Stimulated activated CD4-positive, alpha-beta T cell treated with anti-CD3 and anti-CD28 coated beads, TNF-alpha, amount 100 ng/mL, for 48 hours (primary cell): ENCODE measurements at regions not wholly inside any gene's neighbourhood (a gene's known extent, or its start where the extent isn't known, plus 50 kb on each side); places are given as distances from the start of the nearest gene placed in this dataset.
"Not testable (repeated sequence)": the region's sequence is repeated elsewhere in the genome, so short reads cannot be mapped to it uniquely, and the experiment has no call there.

ENCODE experiments used
- DNase-seq, 3 donors: peaks; one replicate each; pipeline ENCODE4 v3.0.0-alpha.2; 2020; ENCODE audit warnings: low read depth in 3 of 3

- no peak for DNase-seq
Measured at GRCh38 chr3:5977331-5977730, 789.8 kb downstream of the EDEM1 start.

GRCh38 chr3:5980475-5980874 is 793.0 kb downstream of the EDEM1 start:
- DNase-seq, result no peak

- no peak for DNase-seq
Measured at GRCh38 chr3:5994651-5995050, 807.1 kb downstream of the EDEM1 start.

- DNase-seq, result no peak
Measured at GRCh38 chr3:6018456-6018855, 830.9 kb downstream of the EDEM1 start.

GRCh38 chr3:6022621-6023020 is 835.1 kb downstream of the EDEM1 start:
- no peak for DNase-seq

GRCh38 chr3:6025032-6025431 is 835.9 kb upstream of the GRM7 start:
- DNase-seq, result no peak

GRCh38 chr3:6030648-6031047 is 830.3 kb upstream of the GRM7 start:
- DNase-seq, result not testable (repeated sequence)

- no peak for DNase-seq
Measured at GRCh38 chr3:6035626-6036025, 825.3 kb upstream of the GRM7 start.

- DNase-seq, result no peak
Measured at GRCh38 chr3:6039971-6040370, 820.9 kb upstream of the GRM7 start.

- no peak for DNase-seq
Measured at GRCh38 chr3:6041894-6042293, 819.0 kb upstream of the GRM7 start.

- DNase-seq, result no peak
Measured at GRCh38 chr3:6047016-6047415, 813.9 kb upstream of the GRM7 start.

GRCh38 chr3:6060251-6060650 is 800.7 kb upstream of the GRM7 start:
- DNase-seq, result no peak

GRCh38 chr3:6062261-6063187 is 798.4 kb upstream of the GRM7 start:
- DNase-seq, result no peak

GRCh38 chr3:6066397-6066796 is 794.5 kb upstream of the GRM7 start:
- no peak for DNase-seq

- DNase-seq, result not testable (repeated sequence)
Measured at GRCh38 chr3:6066868-6067578, 793.9 kb upstream of the GRM7 start.

- DNase-seq, result no peak
Measured at GRCh38 chr3:6074952-6075351, 786.0 kb upstream of the GRM7 start.

GRCh38 chr3:6078436-6078835 is 782.5 kb upstream of the GRM7 start:
- DNase-seq, result no peak

GRCh38 chr3:6079011-6079410 is 781.9 kb upstream of the GRM7 start:
- no peak for DNase-seq

- no peak for DNase-seq
Measured at GRCh38 chr3:6079561-6080179, 781.2 kb upstream of the GRM7 start.

- no peak for DNase-seq
Measured at GRCh38 chr3:6088433-6088832, 772.5 kb upstream of the GRM7 start.

GRCh38 chr3:6089780-6090179 is 771.1 kb upstream of the GRM7 start:
- DNase-seq, result no peak

- no peak for DNase-seq
Measured at GRCh38 chr3:6091262-6091661, 769.7 kb upstream of the GRM7 start.

GRCh38 chr3:6095006-6095405 is 765.9 kb upstream of the GRM7 start:
- DNase-seq, result no peak
